ENCODE measurements at regions not wholly inside any gene's neighbourhood (a gene's known extent, or its start where the extent isn't known, plus 50 kb on each side); places are given as distances from the start of the nearest gene placed in this dataset.

DNA sequence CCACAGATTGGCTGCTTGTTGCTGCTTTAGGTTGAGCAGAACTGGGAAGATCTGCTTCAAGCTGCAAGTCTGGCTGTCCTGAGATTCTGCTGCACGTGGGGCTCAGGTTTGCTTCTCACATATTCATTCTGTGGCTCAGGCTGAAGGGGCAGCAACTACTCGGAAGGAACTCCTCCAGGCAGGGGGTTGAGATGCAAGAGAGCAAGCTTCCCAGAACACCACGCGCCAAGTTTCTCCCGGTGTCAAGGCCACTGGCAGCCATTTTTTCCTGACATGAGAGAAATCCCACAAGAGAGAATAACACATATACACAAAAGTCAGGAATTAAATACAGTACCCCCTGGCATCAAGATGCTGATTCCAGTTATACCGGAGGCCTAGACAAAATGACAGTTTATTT is 887.6 kb upstream of the SLC10A2 start:
- 77 to 82% (median 80%) methylated on average over 6 of the region's 6 CpGs for WGBS, 3 donors
- Histone ChIP-seq H3K36me3 (ENCODE audit: control insufficient read depth in 3 of 3, insufficient read depth in 2 of 3, low read depth in 1 of 3, low read length in 3 of 3) (no peaks in the 10 kb centered on the region), H3K9me3 (ENCODE audit: control insufficient read depth in 2 of 2, insufficient read depth in 1 of 2, low read depth in 1 of 2, low read length in 1 of 2) (no peaks in the 10 kb centered on the region), H3K27ac (ENCODE audit: low read depth in 1 of 3, low read length in 2 of 3) (no peak overlapping the region), H3K4me1 (ENCODE audit: control insufficient read depth in 3 of 3, insufficient read depth in 2 of 3, low read depth in 1 of 3, low read length in 2 of 3) (no peaks in the 10 kb centered on the region), H3K4me3 (ENCODE audit: low read depth in 1 of 3, low read length in 3 of 3) (no peak overlapping the region), H3K27me3 (ENCODE audit: control insufficient read depth in 3 of 3, insufficient read depth in 3 of 3, low read length in 3 of 3) (no peaks in the 10 kb centered on the region)
- FAIRE-seq = no peak
- DNase-seq = no peak

DNA sequence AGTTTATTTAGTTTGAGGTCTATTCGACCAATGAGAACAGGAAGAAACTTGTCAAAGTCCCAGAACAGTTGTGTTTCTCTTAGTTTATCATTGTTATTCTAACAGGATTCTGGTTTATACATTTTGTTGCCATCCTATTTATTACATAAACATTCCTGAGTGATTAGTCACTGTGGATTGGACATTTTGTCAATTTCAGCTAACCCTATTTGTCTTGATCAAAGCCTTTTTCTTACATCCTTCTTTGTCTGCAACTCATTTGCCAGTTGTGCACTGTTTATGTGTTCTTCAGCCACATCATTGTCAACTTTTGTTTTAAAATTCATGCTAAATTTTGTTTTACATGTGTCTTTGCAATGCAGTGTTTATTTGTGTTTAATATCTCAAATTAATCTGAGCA is 886.0 kb upstream of the SLC10A2 start:
- no peak for FAIRE-seq
- Histone ChIP-seq H3K4me3 (ENCODE audit: low read depth in 1 of 3, low read length in 3 of 3) (no peak overlapping the region), H3K9me3 (ENCODE audit: control insufficient read depth in 2 of 2, insufficient read depth in 1 of 2, low read depth in 1 of 2, low read length in 1 of 2) (no peaks in the 10 kb centered on the region), H3K27me3 (ENCODE audit: control insufficient read depth in 3 of 3, insufficient read depth in 3 of 3, low read length in 3 of 3) (no peaks in the 10 kb centered on the region), H3K4me1 (ENCODE audit: control insufficient read depth in 3 of 3, insufficient read depth in 2 of 3, low read depth in 1 of 3, low read length in 2 of 3) (no peaks in the 10 kb centered on the region), H3K27ac (ENCODE audit: low read depth in 1 of 3, low read length in 2 of 3) (no peak overlapping the region), H3K36me3 (ENCODE audit: control insufficient read depth in 3 of 3, insufficient read depth in 2 of 3, low read depth in 1 of 3, low read length in 3 of 3) (no peaks in the 10 kb centered on the region)
- DNase-seq = no peak
- WGBS, 3 donors = 52 to 60% (median 58%) methylated on average over 1 of the region's 1 CpG

DNA sequence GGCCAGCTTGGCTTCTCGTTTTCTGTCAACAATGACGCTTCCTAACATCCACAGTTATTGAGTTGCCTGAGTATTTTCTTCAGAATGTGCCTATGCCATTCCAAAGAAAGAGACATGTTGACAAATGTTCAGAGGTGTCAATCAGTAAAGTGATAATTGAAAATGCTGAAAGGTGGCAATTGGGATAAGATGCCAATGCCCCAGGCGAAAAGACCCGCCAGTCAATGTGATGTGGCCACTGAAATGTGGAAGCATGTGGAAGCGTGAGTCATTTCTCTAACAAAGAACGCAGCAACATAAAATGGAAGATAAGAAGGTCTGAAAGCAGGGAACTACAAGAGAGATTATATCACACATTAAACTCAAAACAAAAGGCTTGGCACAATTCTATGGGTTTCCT is 882.2 kb upstream of the SLC10A2 start:
- DNase-seq (no peak), FAIRE-seq (no peak)
- Histone ChIP-seq H3K36me3 (ENCODE audit: control insufficient read depth in 3 of 3, insufficient read depth in 2 of 3, low read depth in 1 of 3, low read length in 3 of 3) (no peaks in the 10 kb centered on the region), H3K4me1 (ENCODE audit: control insufficient read depth in 3 of 3, insufficient read depth in 2 of 3, low read depth in 1 of 3, low read length in 2 of 3) (no peaks in the 10 kb centered on the region), H3K9me3 (ENCODE audit: control insufficient read depth in 2 of 2, insufficient read depth in 1 of 2, low read depth in 1 of 2, low read length in 1 of 2) (no peaks in the 10 kb centered on the region), H3K4me3 (ENCODE audit: low read depth in 1 of 3, low read length in 3 of 3) (no peak overlapping the region), H3K27ac (ENCODE audit: low read depth in 1 of 3, low read length in 2 of 3) (no peak overlapping the region), H3K27me3 (ENCODE audit: control insufficient read depth in 3 of 3, insufficient read depth in 3 of 3, low read length in 3 of 3) (no peaks in the 10 kb centered on the region)
- 78 to 81% (median 80%) methylated on average over 6 of the region's 6 CpGs for WGBS, 3 donors

DNA sequence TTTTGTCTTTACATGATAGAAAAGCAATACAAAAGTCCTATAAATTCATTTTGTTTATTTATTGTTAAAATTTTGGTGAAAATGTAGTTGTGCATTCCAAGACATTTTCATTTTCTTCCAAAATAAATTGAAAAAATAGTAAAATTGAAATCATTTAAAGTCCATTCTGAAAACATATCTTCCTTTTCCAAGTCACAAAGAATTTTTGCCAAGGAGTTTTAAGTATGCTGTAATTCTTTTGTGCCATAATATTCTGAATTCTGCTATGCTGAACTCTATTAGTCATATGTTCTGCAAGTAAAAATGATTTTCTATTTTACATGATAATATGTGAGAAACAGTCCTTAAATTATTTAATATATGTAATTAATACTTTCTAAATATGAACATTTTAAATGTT is 879.6 kb upstream of the SLC10A2 start:
- no peak overlapping the region for H3K27ac ChIP-seq (ENCODE audit: low read depth in 1 of 3, low read length in 2 of 3)
- no peaks in the 10 kb centered on the region for H3K4me1 ChIP-seq (ENCODE audit: control insufficient read depth in 3 of 3, insufficient read depth in 2 of 3, low read depth in 1 of 3, low read length in 2 of 3)
- H3K9me3 ChIP-seq (ENCODE audit: control insufficient read depth in 2 of 2, insufficient read depth in 1 of 2, low read depth in 1 of 2, low read length in 1 of 2) = peaks cover 0 to 3% of the 10 kb centered on the region in 2 donors
- no peak overlapping the region for H3K4me3 ChIP-seq (ENCODE audit: low read depth in 1 of 3, low read length in 3 of 3)
- no peaks in the 10 kb centered on the region for H3K27me3 ChIP-seq (ENCODE audit: control insufficient read depth in 3 of 3, insufficient read depth in 3 of 3, low read length in 3 of 3)
- no peaks in the 10 kb centered on the region for H3K36me3 ChIP-seq (ENCODE audit: control insufficient read depth in 3 of 3, insufficient read depth in 2 of 3, low read depth in 1 of 3, low read length in 3 of 3)
- DNase-seq (no peak), FAIRE-seq (peak; percentile 62)

DNA sequence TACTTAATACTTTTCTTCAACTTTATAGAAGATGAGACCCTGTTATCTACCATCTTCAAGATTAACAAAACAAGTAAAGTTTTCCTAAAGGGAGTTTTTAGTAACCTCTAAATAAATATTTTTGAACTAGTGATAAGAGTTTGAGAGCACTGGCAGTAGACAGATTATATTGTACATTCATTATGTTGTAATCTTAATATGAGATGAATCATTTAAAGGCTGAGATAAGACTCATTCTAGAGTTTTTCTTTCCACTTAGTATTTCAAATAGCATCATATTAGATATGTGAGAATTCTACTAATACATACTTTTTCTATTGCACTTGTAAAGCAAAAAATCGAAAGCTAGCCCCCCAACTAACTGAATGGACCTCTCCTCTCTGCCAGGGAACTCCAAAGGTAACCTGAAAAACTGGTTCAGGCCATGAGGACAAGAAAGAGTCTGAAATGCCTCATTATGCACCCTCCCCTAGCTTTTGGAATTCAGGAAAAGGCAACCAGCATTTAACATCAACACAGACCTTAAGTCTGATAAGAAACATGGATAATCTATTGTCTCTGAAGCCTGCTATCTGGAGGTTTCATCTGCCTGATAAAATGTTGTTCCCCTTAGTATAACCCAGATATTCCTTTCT is 875.4 kb upstream of the SLC10A2 start:
- Histone ChIP-seq H3K9me3 (ENCODE audit: control insufficient read depth in 2 of 2, insufficient read depth in 1 of 2, low read depth in 1 of 2, low read length in 1 of 2) (peaks cover 0 to 8% of the 10 kb centered on the region in 2 donors), H3K27me3 (ENCODE audit: control insufficient read depth in 3 of 3, insufficient read depth in 3 of 3, low read length in 3 of 3) (no peaks in the 10 kb centered on the region), H3K36me3 (ENCODE audit: control insufficient read depth in 3 of 3, insufficient read depth in 2 of 3, low read depth in 1 of 3, low read length in 3 of 3) (no peaks in the 10 kb centered on the region), H3K4me1 (ENCODE audit: control insufficient read depth in 3 of 3, insufficient read depth in 2 of 3, low read depth in 1 of 3, low read length in 2 of 3) (no peaks in the 10 kb centered on the region), H3K27ac (ENCODE audit: low read depth in 1 of 3, low read length in 2 of 3) (no peak overlapping the region), H3K4me3 (ENCODE audit: low read depth in 1 of 3, low read length in 3 of 3) (no peak overlapping the region)
- DNase-seq = no peak
- FAIRE-seq = no peak
- 33 to 67% (median 42%) methylated on average over 1 of the region's 1 CpG for WGBS, 3 donors

DNA sequence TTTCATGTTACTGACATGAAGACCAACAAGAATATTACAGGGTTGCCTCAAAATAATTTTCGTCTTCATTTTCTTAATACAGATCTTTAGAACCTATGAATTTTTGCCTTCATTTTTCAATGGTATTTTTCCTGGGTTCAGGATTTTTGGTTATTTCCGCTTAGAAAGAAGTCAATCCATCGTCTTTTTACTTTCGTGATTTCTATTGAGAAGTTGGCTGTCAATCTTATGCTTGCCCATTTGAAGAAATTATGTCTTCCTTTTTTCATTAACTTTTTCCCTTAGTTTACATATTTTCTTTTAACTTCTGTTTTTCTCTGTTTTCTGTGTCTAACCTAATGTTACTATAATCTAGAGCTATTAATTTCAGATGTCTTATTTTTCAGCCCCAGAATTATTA is 868.9 kb upstream of the SLC10A2 start:
- FAIRE-seq = no peak

DNA sequence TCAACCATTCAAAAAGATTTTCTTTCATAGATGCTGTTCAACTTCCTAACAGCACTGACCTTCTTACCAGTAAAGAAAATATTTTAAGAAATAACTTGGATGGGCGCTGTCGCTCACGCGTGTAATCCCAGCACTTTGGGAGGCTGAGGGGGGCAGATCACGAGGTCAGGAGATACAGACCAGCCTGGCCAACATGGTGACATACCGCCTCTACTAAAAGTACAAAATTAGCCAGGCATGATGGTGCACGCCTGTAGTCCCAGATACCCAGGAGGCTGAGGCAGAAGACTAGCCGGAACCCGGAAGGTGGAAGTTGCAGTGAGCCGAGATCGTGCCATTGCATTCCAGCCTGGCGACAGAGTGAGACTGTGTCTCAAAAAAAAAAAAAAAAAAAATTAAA is 865.7 kb upstream of the SLC10A2 start:
- FAIRE-seq (no peak), DNase-seq (no peak)
- 92 to 93% (median 93%) methylated on average over 12 of the region's 12 CpGs for WGBS, 3 donors
- H3K27me3 ChIP-seq (ENCODE audit: control insufficient read depth in 3 of 3, insufficient read depth in 3 of 3, low read length in 3 of 3) = no peaks in the 10 kb centered on the region
- H3K9me3 ChIP-seq (ENCODE audit: control insufficient read depth in 2 of 2, insufficient read depth in 1 of 2, low read depth in 1 of 2, low read length in 1 of 2) = no peaks in the 10 kb centered on the region
- H3K4me3 ChIP-seq (ENCODE audit: low read depth in 1 of 3, low read length in 3 of 3) = no peak overlapping the region
- no peak overlapping the region for H3K27ac ChIP-seq (ENCODE audit: low read depth in 1 of 3, low read length in 2 of 3)
- no peaks in the 10 kb centered on the region for H3K4me1 ChIP-seq (ENCODE audit: control insufficient read depth in 3 of 3, insufficient read depth in 2 of 3, low read depth in 1 of 3, low read length in 2 of 3)
- H3K36me3 ChIP-seq (ENCODE audit: control insufficient read depth in 3 of 3, insufficient read depth in 2 of 3, low read depth in 1 of 3, low read length in 3 of 3) = no peaks in the 10 kb centered on the region

More for the DNA sequence above, 868.9 kb upstream of the SLC10A2 start:
- no peak overlapping the region for H3K27ac ChIP-seq (ENCODE audit: low read depth in 1 of 3, low read length in 2 of 3)
- WGBS, 3 donors = 83 to 92% (median 88%) methylated on average over 4 of the region's 4 CpGs
- no peak for DNase-seq
- no peaks in the 10 kb centered on the region for H3K36me3 ChIP-seq (ENCODE audit: control insufficient read depth in 3 of 3, insufficient read depth in 2 of 3, low read depth in 1 of 3, low read length in 3 of 3)
- H3K9me3 ChIP-seq (ENCODE audit: control insufficient read depth in 2 of 2, insufficient read depth in 1 of 2, low read depth in 1 of 2, low read length in 1 of 2) = peaks cover 0 to 6% of the 10 kb centered on the region in 2 donors
- H3K4me3 ChIP-seq (ENCODE audit: low read depth in 1 of 3, low read length in 3 of 3) = no peak overlapping the region
- no peaks in the 10 kb centered on the region for H3K27me3 ChIP-seq (ENCODE audit: control insufficient read depth in 3 of 3, insufficient read depth in 3 of 3, low read length in 3 of 3)
- no peaks in the 10 kb centered on the region for H3K4me1 ChIP-seq (ENCODE audit: control insufficient read depth in 3 of 3, insufficient read depth in 2 of 3, low read depth in 1 of 3, low read length in 2 of 3)

DNA sequence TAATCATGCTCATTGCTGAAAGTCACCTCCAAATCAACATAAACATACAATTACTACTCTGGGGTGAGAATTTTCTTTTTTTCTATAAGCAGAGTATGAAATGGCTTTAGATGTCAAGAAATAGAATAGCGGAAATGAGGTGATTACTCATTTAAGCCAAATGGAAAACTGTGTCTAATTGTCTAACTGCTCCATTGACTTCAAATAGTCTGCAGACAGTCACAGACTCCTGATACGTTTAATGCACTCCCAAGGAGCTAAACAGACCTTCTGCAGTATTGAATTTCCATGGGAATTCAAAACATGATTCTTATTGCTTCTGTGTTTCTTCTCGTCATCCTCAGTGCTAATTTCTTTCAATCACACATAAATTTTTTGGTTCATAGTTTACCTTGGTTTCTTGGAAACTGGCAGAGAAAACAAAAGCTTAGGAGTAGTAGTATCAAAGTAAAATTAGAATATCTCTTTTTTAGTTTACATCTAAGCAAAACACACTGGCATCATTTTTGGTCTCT is 865.2 kb upstream of the SLC10A2 start:
- Histone ChIP-seq H3K4me3 (ENCODE audit: low read depth in 1 of 3, low read length in 3 of 3) (no peak overlapping the region), H3K27ac (ENCODE audit: low read depth in 1 of 3, low read length in 2 of 3) (no peak overlapping the region), H3K27me3 (ENCODE audit: control insufficient read depth in 3 of 3, insufficient read depth in 3 of 3, low read length in 3 of 3) (no peaks in the 10 kb centered on the region), H3K9me3 (ENCODE audit: control insufficient read depth in 2 of 2, insufficient read depth in 1 of 2, low read depth in 1 of 2, low read length in 1 of 2) (no peaks in the 10 kb centered on the region), H3K4me1 (ENCODE audit: control insufficient read depth in 3 of 3, insufficient read depth in 2 of 3, low read depth in 1 of 3, low read length in 2 of 3) (no peaks in the 10 kb centered on the region), H3K36me3 (ENCODE audit: control insufficient read depth in 3 of 3, insufficient read depth in 2 of 3, low read depth in 1 of 3, low read length in 3 of 3) (no peaks in the 10 kb centered on the region)
- WGBS, 3 donors = 73 to 78% (median 73%) methylated on average over 3 of the region's 3 CpGs
- no peak for DNase-seq
- no peak for FAIRE-seq

DNA sequence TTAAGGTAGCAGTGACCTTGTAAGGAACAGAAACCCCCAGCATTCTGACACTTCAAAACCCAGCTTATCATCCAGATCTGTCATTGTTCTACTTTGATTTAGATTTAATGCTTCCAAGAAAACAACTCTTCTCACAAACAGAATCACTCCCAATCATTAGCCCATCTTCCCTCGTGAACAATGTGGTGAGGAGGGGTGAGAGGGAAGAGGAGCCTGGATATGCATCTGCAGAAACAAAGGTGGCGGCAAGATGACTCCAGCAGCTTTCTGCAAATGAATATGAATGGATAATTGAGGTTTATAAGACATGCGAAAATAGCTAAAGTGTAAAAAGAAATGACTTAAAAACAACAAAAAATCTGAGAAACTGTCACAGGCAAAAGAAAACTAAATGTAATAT is 859.9 kb upstream of the SLC10A2 start:
- FAIRE-seq = no peak
- no peaks in the 10 kb centered on the region for H3K4me1 ChIP-seq (ENCODE audit: control insufficient read depth in 3 of 3, insufficient read depth in 2 of 3, low read depth in 1 of 3, low read length in 2 of 3)
- H3K9me3 ChIP-seq (ENCODE audit: control insufficient read depth in 2 of 2, insufficient read depth in 1 of 2, low read depth in 1 of 2, low read length in 1 of 2) = no peaks in the 10 kb centered on the region
- no peaks in the 10 kb centered on the region for H3K36me3 ChIP-seq (ENCODE audit: control insufficient read depth in 3 of 3, insufficient read depth in 2 of 3, low read depth in 1 of 3, low read length in 3 of 3)
- H3K27ac ChIP-seq (ENCODE audit: low read depth in 1 of 3, low read length in 2 of 3) = no peak overlapping the region
- H3K27me3 ChIP-seq (ENCODE audit: control insufficient read depth in 3 of 3, insufficient read depth in 3 of 3, low read length in 3 of 3) = no peaks in the 10 kb centered on the region
- DNase-seq = no peak
- H3K4me3 ChIP-seq (ENCODE audit: low read depth in 1 of 3, low read length in 3 of 3) = no peak overlapping the region
- WGBS, 3 donors = 66 to 68% (median 68%) methylated on average over 3 of the region's 3 CpGs
